Activated CD4-positive, alpha-beta T cell treated with anti-CD3 and anti-CD28 coated beads for 4 hours (primary cell): ENCODE measurements at regions not wholly inside any gene's neighbourhood (a gene's known extent, or its start where the extent isn't known, plus 50 kb on each side); places are given as distances from the start of the nearest gene placed in this dataset.

ENCODE experiments used
- DNase-seq, 2 donors: peaks; one replicate each; pipeline ENCODE4 v3.0.0-alpha.2; 2020

GRCh38 chr2:30310371-30310770, 79.0 kb downstream of the LBH start:
- DNase-seq = no peak

- DNase-seq = peak; percentile 19 to 33
These were observed 79.6 kb downstream of the LBH start for GRCh38 chr2:30310955-30311354.

- DNase-seq = no peak
These were observed 80.4 kb downstream of the LBH start for GRCh38 chr2:30311711-30312110.

- DNase-seq = no peak
These were observed 81.6 kb downstream of the LBH start for GRCh38 chr2:30312916-30313315.

- no peak for DNase-seq
These were observed 83.6 kb downstream of the LBH start for GRCh38 chr2:30314981-30315380.

GRCh38 chr2:30315391-30316063, 84.2 kb downstream of the LBH start:
- DNase-seq = peak; percentile 17 to 24

- no peak for DNase-seq
These were observed 85.1 kb downstream of the LBH start for GRCh38 chr2:30316408-30316807.

GRCh38 chr2:30318987-30319782, 87.9 kb downstream of the LBH start:
- no peak for DNase-seq

- no peak for DNase-seq
These were observed 90.1 kb downstream of the LBH start for GRCh38 chr2:30321466-30321865.

GRCh38 chr2:30323499-30323898, 92.2 kb downstream of the LBH start:
- no peak for DNase-seq

GRCh38 chr2:30324245-30324908, 93.0 kb downstream of the LBH start:
- no peak for DNase-seq

- no peak for DNase-seq
These were observed 94.4 kb downstream of the LBH start for GRCh38 chr2:30325600-30326328.

- DNase-seq = no peak
These were observed 95.2 kb downstream of the LBH start for GRCh38 chr2:30326497-30326896.

GRCh38 chr2:30331038-30331437, 99.7 kb downstream of the LBH start:
- no peak for DNase-seq

- no peak for DNase-seq
These were observed 100.5 kb downstream of the LBH start for GRCh38 chr2:30331869-30332268.

- peak; percentile 44 to 55 for DNase-seq
These were observed 101.6 kb downstream of the LBH start for GRCh38 chr2:30332791-30333453.

GRCh38 chr2:30334762-30335363, 103.5 kb downstream of the LBH start:
- no peak for DNase-seq

GRCh38 chr2:30336084-30336483, 104.8 kb downstream of the LBH start:
- peak in 1 of 2 donors; percentile 22 for DNase-seq

- DNase-seq = peak; percentile 32 to 35
These were observed 105.9 kb downstream of the LBH start for GRCh38 chr2:30336978-30337841.

- DNase-seq = no peak
These were observed 107.1 kb downstream of the LBH start for GRCh38 chr2:30338475-30338874.

GRCh38 chr2:30339071-30339470, 107.7 kb downstream of the LBH start:
- no peak for DNase-seq
